H1 (cell line): ENCODE measurements at regions not wholly inside any gene's neighbourhood (a gene's known extent, or its start where the extent isn't known, plus 50 kb on each side); places are given as distances from the start of the nearest gene placed in this dataset.
A peak's percentile ranks its signal among the peaks of the same experiment; 100 is the strongest.

Source experiments
- CTCF ChIA-PET: fragments of 300-600 bp; sonication (Branson Sonifier 250); formaldehyde crosslinking; loops from one replicate; lab custom pipeline; 2021; ENCODE audit not compliant: partially characterized antibody; lab: Charles Lee
- POLR2A ChIA-PET: fragments of 300-600 bp; sonication (Branson Sonifier 250); formaldehyde crosslinking; loops from one replicate; lab custom pipeline; 2021; ENCODE audit warnings: inconsistent platforms; ENCODE audit not compliant: partially characterized antibody; lab: Charles Lee
- DNase-seq, 2 experiments: peaks; one replicate each; pipeline versions ENCODE4 v3.0.0 to v3.0.0-alpha.2; 2010 to 2022; ENCODE audit warnings: low spot score in 2 of 2, low read depth in 1 of 2, mixed read lengths in 1 of 2
- FAIRE-seq: peaks from 2 replicates; lab custom pipeline; 2011; peaks lifted over from hg19 to GRCh38; lab: Jason Lieb, UNC
- H2AFZ ChIP-seq: 2 replicates; pipeline ENCODE4 v1.8.1; 2012; ENCODE audit warnings: low read length, inconsistent platforms
- H2AK5ac ChIP-seq: 2 replicates; pipeline ENCODE4 v1.6.1; 2013; ENCODE audit warnings: low read depth, low read length
- H2BK120ac ChIP-seq: replicated peaks from 2 replicates; pipeline ENCODE3; 2013; ENCODE audit warnings: low read depth, low read length, inconsistent platforms
- H2BK12ac ChIP-seq: 2 replicates; pipeline ENCODE4 v1.6.1; 2013; ENCODE audit warnings: low read depth, low read length
- H2BK15ac ChIP-seq: 2 replicates; pipeline ENCODE4 v1.6.1; 2013; ENCODE audit warnings: low read length
- H2BK20ac ChIP-seq: 2 replicates; pipeline ENCODE4 v1.6.1; 2013; ENCODE audit warnings: low read length
- H2BK5ac ChIP-seq: 2 replicates; pipeline ENCODE4 v1.6.1; 2013; ENCODE audit warnings: low read depth, low read length
- H3K14ac ChIP-seq: 2 replicates; pipeline ENCODE4 v1.6.1; 2013; ENCODE audit warnings: inconsistent platforms; ENCODE audit not compliant: insufficient read length
- H3K18ac ChIP-seq: 2 replicates; pipeline ENCODE4 v1.6.1; 2013; ENCODE audit warnings: low read length; ENCODE audit errors: extremely low read depth
- H3K23ac ChIP-seq: 2 replicates; pipeline ENCODE4 v1.6.1; 2013; ENCODE audit warnings: inconsistent platforms; ENCODE audit not compliant: insufficient read length
- H3K23me2 ChIP-seq: 2 replicates; pipeline ENCODE4 v1.6.1; 2013; ENCODE audit warnings: low read depth, low read length
- H3K27ac ChIP-seq: 2 replicates; pipeline ENCODE4 v1.6.1; 2011; ENCODE audit warnings: low read depth, low read length, inconsistent platforms
- H3K27me3 ChIP-seq, 4 experiments: replicated peaks in 1 of 4; 1 replicate in 1 of 4; 2 replicates in 3 of 4; pipeline versions ENCODE4 v1.6.1 to v1.8.1; 2011 to 2013; ENCODE audit warnings: low read length in 3 of 4, mild to moderate bottlenecking in 3 of 4, inconsistent platforms in 2 of 4, mixed read lengths in 2 of 4, moderate library complexity in 1 of 4; ENCODE audit not compliant: control insufficient read depth in 3 of 4, insufficient read depth in 3 of 4; ENCODE audit errors: extremely low read depth in 1 of 4
- H3K36me3 ChIP-seq, 4 experiments: 2 replicates each; pipeline versions ENCODE4 v1.6.1 to v1.8.1; 2011 to 2013; ENCODE audit warnings: mild to moderate bottlenecking in 4 of 4, low read length in 3 of 4, moderate library complexity in 2 of 4, control low read depth in 1 of 4, inconsistent platforms in 1 of 4; ENCODE audit not compliant: insufficient read depth in 4 of 4, control insufficient read depth in 2 of 4
- H3K4ac ChIP-seq: replicated peaks from 2 replicates; pipeline ENCODE3; 2013; ENCODE audit warnings: low read length, low read depth, mixed read lengths, inconsistent platforms; ENCODE audit not compliant: insufficient read length
- H3K4me1 ChIP-seq, 4 experiments: replicated peaks in 1 of 4; 1 replicate in 1 of 4; 2 replicates in 3 of 4; pipeline versions ENCODE4 v1.6.1 to v1.8.1; 2011 to 2013; ENCODE audit warnings: low read length in 3 of 4, inconsistent platforms in 2 of 4, mixed read lengths in 1 of 4; ENCODE audit not compliant: insufficient read depth in 4 of 4, control insufficient read depth in 3 of 4
- H3K4me2 ChIP-seq, 2 experiments: 2 replicates each; pipeline versions ENCODE4 v1.6.1 to v1.8.1; 2011 to 2013; ENCODE audit warnings: low read depth in 2 of 2, low read length in 2 of 2, control low read depth in 1 of 2, inconsistent platforms in 1 of 2, mild to moderate bottlenecking in 1 of 2; ENCODE audit not compliant: insufficient read depth in 1 of 2
- H3K4me3 ChIP-seq, 4 experiments: fragments of 200-600, 300-600 bp in 1 of 4; sonication (generic), shearing (Covaris generic), sonication (Bioruptor Twin) in 1 of 4; 2 replicates each; pipeline versions ENCODE4 v1.5.1 to v1.8.1; 2011 to 2016; ENCODE audit warnings: low read length in 4 of 4, low read depth in 3 of 4, control low read depth in 2 of 4, inconsistent platforms in 2 of 4, mild to moderate bottlenecking in 2 of 4, mixed read lengths in 1 of 4, moderate library complexity in 1 of 4; ENCODE audit not compliant: insufficient read depth in 2 of 4; ENCODE audit errors: extremely low read depth in 1 of 4
- H3K56ac ChIP-seq: replicated peaks from 2 replicates; pipeline ENCODE3; 2013; ENCODE audit warnings: low read depth, mild to moderate bottlenecking, mixed read lengths, low read length, inconsistent platforms; ENCODE audit not compliant: insufficient read length
- H3K79me1 ChIP-seq: 2 replicates; pipeline ENCODE4 v1.6.1; 2013; ENCODE audit warnings: low read depth, low read length, control low read depth
- H3K79me2 ChIP-seq, 2 experiments: 2 replicates each; pipeline versions ENCODE4 v1.6.1 to v1.8.1; 2012 to 2013; ENCODE audit warnings: low read length in 2 of 2, mild to moderate bottlenecking in 2 of 2, inconsistent platforms in 1 of 2; ENCODE audit not compliant: insufficient read depth in 2 of 2, control insufficient read depth in 1 of 2
- H3K9ac ChIP-seq, 4 experiments: replicated peaks in 1 of 4; 1 replicate in 1 of 4; 2 replicates in 3 of 4; pipeline versions ENCODE4 v1.6.1 to v1.8.1; 2011 to 2013; ENCODE audit warnings: low read depth in 3 of 4, low read length in 3 of 4, control low read depth in 2 of 4, mild to moderate bottlenecking in 2 of 4, moderate library complexity in 2 of 4, inconsistent platforms in 1 of 4; ENCODE audit errors: extremely low read depth in 1 of 4
- H3K9me3 ChIP-seq, 2 experiments: 2 replicates each; pipeline versions ENCODE4 v1.6.1 to v1.8.1; 2012 to 2013; ENCODE audit warnings: mild to moderate bottlenecking in 2 of 2, moderate library complexity in 2 of 2, control low read depth in 1 of 2, inconsistent platforms in 1 of 2, low read depth in 1 of 2, low read length in 1 of 2, mixed read lengths in 1 of 2; ENCODE audit not compliant: insufficient read depth in 2 of 2
- H4K20me1 ChIP-seq, 2 experiments: replicated peaks in 1 of 2; 2 replicates each; pipeline versions ENCODE3 to v1.8.1; 2011 to 2013; ENCODE audit warnings: inconsistent platforms in 2 of 2, low read length in 2 of 2, mild to moderate bottlenecking in 1 of 2; ENCODE audit not compliant: insufficient read depth in 2 of 2, control insufficient read depth in 1 of 2
- H4K5ac ChIP-seq: 2 replicates; pipeline ENCODE4 v1.6.1; 2013; ENCODE audit warnings: low read length, low read depth, mixed read lengths, inconsistent platforms; ENCODE audit not compliant: insufficient read length
- H4K8ac ChIP-seq: 2 replicates; pipeline ENCODE4 v1.8.0; 2013; ENCODE audit warnings: mild to moderate bottlenecking, moderate library complexity, low read length, inconsistent platforms; ENCODE audit not compliant: insufficient read depth; ENCODE audit errors: extremely low read depth
- H4K91ac ChIP-seq: replicated peaks from 2 replicates; pipeline ENCODE3; 2013; ENCODE audit warnings: low read length, mixed read lengths, inconsistent platforms; ENCODE audit not compliant: insufficient read length
- BCL11A ChIP-seq, 2 experiments: IDR thresholded peaks; one replicate each; pipeline ENCODE4 v1.6.1; 2011; ENCODE audit warnings: low read depth in 2 of 2, low read length in 2 of 2, mild to moderate bottlenecking in 2 of 2
- CEBPB ChIP-seq: IDR thresholded peaks from 2 replicates; pipeline ENCODE4 v1.6.1; 2012; ENCODE audit warnings: low read depth, low read length
- JUND ChIP-seq: IDR thresholded peaks from 2 replicates; pipeline ENCODE4 v1.6.1; 2011; ENCODE audit warnings: mild to moderate bottlenecking, improper control_type of control experiment, low read length
- NANOG ChIP-seq: IDR thresholded peaks from 2 replicates; pipeline ENCODE4 v1.6.1; 2011; ENCODE audit warnings: low read length, low read depth, mild to moderate bottlenecking, inconsistent platforms; ENCODE audit not compliant: insufficient read depth, poor library complexity, severe bottlenecking
- NRF1 ChIP-seq: IDR thresholded peaks from 2 replicates; pipeline ENCODE4 v1.6.1; 2011; ENCODE audit warnings: mild to moderate bottlenecking, low read depth, low read length, improper control_type of control experiment
- PHF8 ChIP-seq: fragments of 200-600 bp; sonication (generic); conservative IDR thresholded peaks from 2 replicates; pipeline ENCODE4 v1.7.1; 2012; ENCODE audit warnings: low read depth, mild to moderate bottlenecking, inconsistent platforms, low read length, moderate library complexity
- SAP30 ChIP-seq: fragments of 300-600 bp; sonication (generic); IDR thresholded peaks from 2 replicates; pipeline ENCODE4 v1.7.1; 2012; ENCODE audit warnings: low read length, moderate library complexity, mild to moderate bottlenecking, inconsistent platforms; ENCODE audit not compliant: insufficient read depth, insufficient replicate concordance
- SIRT6 ChIP-seq: IDR thresholded peaks from one replicate; pipeline ENCODE4 v1.7.1; 2012; ENCODE audit warnings: low read length, inconsistent platforms
- WGBS, 2 experiments: shearing (Covaris generic) in 1 of 2; methylation state at CpG; one replicate each; pipeline versions ENCODE4 v1.1.6 to v1.1.7; 2013 to 2015; ENCODE audit warnings: low lambda C conversion rate in 2 of 2, mixed read lengths in 2 of 2, inconsistent platforms in 1 of 2, low coverage in 1 of 2, missing lambda C conversion rate in 1 of 2; ENCODE audit not compliant: insufficient replicate concordance in 2 of 2, insufficient coverage in 1 of 2, insufficient read length in 1 of 2; ENCODE audit errors: extremely low coverage in 1 of 2, missing lambda C conversion rate in 1 of 2; 5-methylcytosine and 5-hydroxymethylcytosine counted together
- TF ChIP-seq, protein P1 (sequence below): IDR thresholded peaks from 2 replicates; pipeline ENCODE4 v1.6.1; 2011; ENCODE audit warnings: low read length, improper control_type of control experiment
- TF ChIP-seq, protein P2 (sequence below): IDR thresholded peaks from 2 replicates; pipeline ENCODE4 v1.6.1; 2011; ENCODE audit warnings: low read depth, mild to moderate bottlenecking, low read length; ENCODE audit not compliant: insufficient read depth

DNA sequence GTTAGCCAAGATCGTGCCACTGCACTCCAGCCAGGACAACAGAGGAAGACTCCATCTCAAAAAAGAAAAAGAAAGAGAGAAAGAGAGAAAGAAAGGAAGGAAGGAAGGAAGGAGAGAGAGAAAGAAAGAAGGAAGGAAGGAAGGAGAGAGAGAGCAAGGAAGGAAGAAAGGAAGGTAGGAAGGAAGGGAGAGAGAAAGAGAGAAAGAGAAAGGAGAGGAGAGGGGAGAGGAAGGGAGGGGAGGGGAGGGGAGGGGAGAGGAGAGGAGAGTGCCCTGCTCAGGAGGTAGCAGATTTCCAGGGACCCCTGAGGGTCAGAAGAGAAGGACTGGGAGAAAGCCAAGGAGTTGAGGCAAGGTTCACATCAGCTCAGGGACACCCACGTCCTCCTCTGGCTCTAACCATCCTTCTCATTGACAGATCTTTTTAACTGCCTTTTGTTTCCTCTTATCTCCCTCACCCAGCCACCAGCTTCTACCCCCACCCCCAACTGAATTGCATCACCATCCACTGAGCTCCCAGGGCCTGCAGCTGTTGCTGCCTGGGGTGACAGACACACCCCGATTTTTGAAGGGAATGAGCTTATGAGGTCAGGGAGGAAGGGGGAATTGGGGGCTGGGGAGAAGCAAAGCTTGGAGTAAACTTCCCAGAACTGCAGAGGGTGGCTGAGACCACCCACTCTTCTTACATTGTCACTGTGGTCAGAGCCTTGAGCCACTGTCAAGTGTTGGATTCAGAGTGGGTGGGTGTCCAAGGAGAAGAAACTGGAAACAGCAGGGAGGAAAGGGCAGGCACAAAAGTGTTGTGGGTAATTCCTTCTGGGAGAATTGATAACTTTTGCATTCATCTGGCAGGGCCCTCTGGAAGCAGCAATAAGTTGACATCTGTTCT, 91.6 kb downstream of the GLUL start:
- no peak for FAIRE-seq
- H3K18ac ChIP-seq, result peak overlapping the region; percentile 24
- no peak overlapping the region for H3K4me3 ChIP-seq
- POLR2A ChIA-PET, result interaction anchor here (0.7 to 1.8 kb wide), 6 partner anchors 60 to 198 kb away, joined by 3 to 7 read pairs (median 4); partner anchors contain the start of gene GLUL
- no peak overlapping the region for H3K4ac ChIP-seq
- CTCF ChIA-PET, result interaction anchor here (0.6 to 3.9 kb wide), 11 partner anchors 10 to 157 kb away, joined by 3 to 22 read pairs (median 3); no protein-coding TSS in a partner anchor
- no peaks in the 10 kb centered on the region for H3K79me1 ChIP-seq
- H2AFZ ChIP-seq, result peak overlapping the region; percentile 92
- H2BK20ac ChIP-seq, result no peak overlapping the region
- H4K91ac ChIP-seq, result no peak overlapping the region
- H2AK5ac ChIP-seq, result no peak overlapping the region
- no peak overlapping the region for H4K8ac ChIP-seq
- no peak overlapping the region for H3K4me2 ChIP-seq
- H2BK12ac ChIP-seq, result no peak overlapping the region
- no peak overlapping the region for H4K5ac ChIP-seq
- H3K79me2 ChIP-seq, result no peaks in the 10 kb centered on the region
- no peaks in the 10 kb centered on the region for H3K36me3 ChIP-seq
- no peaks in the 10 kb centered on the region for H3K23me2 ChIP-seq
- DNase-seq, result no peak
- no peak overlapping the region for H3K56ac ChIP-seq
- no peak overlapping the region for H2BK15ac ChIP-seq
- WGBS, 2 experiments, result 57% methylated on average over 3 of the region's 3 CpGs; no CpG with 5 or more reads in 1 of the 2 experiments
- no peaks in the 10 kb centered on the region for H3K9me3 ChIP-seq
- H3K4me1 ChIP-seq, result peaks cover 0 to 3% (median 0%) of the 10 kb centered on the region in 4 experiments; a peak in 3 of 7 replicates
- no peak overlapping the region for H3K9ac ChIP-seq
- no peak overlapping the region for H3K14ac ChIP-seq
- TF ChIP-seq, protein P1, sequence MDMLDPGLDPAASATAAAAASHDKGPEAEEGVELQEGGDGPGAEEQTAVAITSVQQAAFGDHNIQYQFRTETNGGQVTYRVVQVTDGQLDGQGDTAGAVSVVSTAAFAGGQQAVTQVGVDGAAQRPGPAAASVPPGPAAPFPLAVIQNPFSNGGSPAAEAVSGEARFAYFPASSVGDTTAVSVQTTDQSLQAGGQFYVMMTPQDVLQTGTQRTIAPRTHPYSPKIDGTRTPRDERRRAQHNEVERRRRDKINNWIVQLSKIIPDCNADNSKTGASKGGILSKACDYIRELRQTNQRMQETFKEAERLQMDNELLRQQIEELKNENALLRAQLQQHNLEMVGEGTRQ, result no peak
- TF ChIP-seq, protein P2, sequence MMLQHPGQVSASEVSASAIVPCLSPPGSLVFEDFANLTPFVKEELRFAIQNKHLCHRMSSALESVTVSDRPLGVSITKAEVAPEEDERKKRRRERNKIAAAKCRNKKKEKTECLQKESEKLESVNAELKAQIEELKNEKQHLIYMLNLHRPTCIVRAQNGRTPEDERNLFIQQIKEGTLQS, result peak; percentile 70
- no peak for TF ChIP-seq BCL11A (IDR thresholded peaks at IDR 0.05; ENCODE audit: low read depth in 2 of 2, low read length in 2 of 2)
- TF ChIP-seq CEBPB, result peak; percentile 80; the same call in 1 of the 2 replicates
- TF ChIP-seq NRF1, result no peak
- 0 out of 2 replicates have a peak, but pooled peaks have one; percentile 37 for TF ChIP-seq JUND
- TF ChIP-seq SAP30, result no peak
- no peak for TF ChIP-seq SIRT6
- TF ChIP-seq PHF8, result no peak
- no peak for TF ChIP-seq NANOG
- no peak overlapping the region for H2BK5ac ChIP-seq
- H4K20me1 ChIP-seq, result no peaks in the 10 kb centered on the region
- no peak overlapping the region for H2BK120ac ChIP-seq
- H3K23ac ChIP-seq, result no peak overlapping the region
- no peak overlapping the region for H3K27ac ChIP-seq
- H3K27me3 ChIP-seq, result no peaks in the 10 kb centered on the region
